OCI-LY1 (cell line): ENCODE measurements at regions not wholly inside any gene's neighbourhood (a gene's known extent, or its start where the extent isn't known, plus 50 kb on each side); places are given as distances from the start of the nearest gene placed in this dataset.
"Not testable (repeated sequence)": the region's sequence is repeated elsewhere in the genome, so short reads cannot be mapped to it uniquely, and the experiment has no call there.

Experiments
- H2AFZ ChIP-seq: fragments of 200-600 bp; sonication (generic), shearing (Covaris generic); 2 replicates; pipeline ENCODE4 v1.6.0; 2014; ENCODE audit warnings: antibody characterized with exemption, mild to moderate bottlenecking, low read length
- H3F3A ChIP-seq: fragments of 200-600 bp; sonication (generic), shearing (Covaris generic); 2 replicates; pipeline ENCODE4 v1.6.0; 2014; ENCODE audit warnings: mild to moderate bottlenecking, antibody characterized with exemption, low read length, moderate library complexity; ENCODE audit not compliant: insufficient read depth
- H3K27ac ChIP-seq: fragments of 200-600 bp; sonication (generic); 2 replicates; pipeline ENCODE4 v1.5.1; 2014; ENCODE audit warnings: low read length, mixed run types, mild to moderate bottlenecking, low read depth; ENCODE audit not compliant: poor library complexity, severe bottlenecking
- H3K27me3 ChIP-seq: fragments of 200-600 bp; sonication (generic); 2 replicates; pipeline ENCODE4 v1.6.0; 2014; ENCODE audit warnings: antibody characterized with exemption, mild to moderate bottlenecking, low read length, moderate library complexity; ENCODE audit not compliant: insufficient read depth
- H3K36me3 ChIP-seq: fragments of 200-600 bp; sonication (generic); 2 replicates; pipeline ENCODE4 v1.6.1; 2014; ENCODE audit warnings: mild to moderate bottlenecking, antibody characterized with exemption, low read length, moderate library complexity, mixed read lengths; ENCODE audit not compliant: insufficient read depth
- H3K4me1 ChIP-seq: fragments of 200-600 bp; sonication (generic); 2 replicates; pipeline ENCODE4 v1.5.1; 2014; ENCODE audit warnings: mild to moderate bottlenecking, low read length, moderate library complexity; ENCODE audit not compliant: insufficient read depth, severe bottlenecking
- H3K4me2 ChIP-seq: fragments of 200-600 bp; sonication (generic), shearing (Covaris generic); 2 replicates; pipeline ENCODE4 v1.6.1; 2014; ENCODE audit warnings: low read length
- H3K4me3 ChIP-seq: fragments of 200-600 bp; sonication (generic); 2 replicates; pipeline ENCODE4 v1.5.1; 2014; ENCODE audit warnings: low read length, low read depth, mild to moderate bottlenecking, mixed read lengths; ENCODE audit not compliant: poor library complexity, severe bottlenecking
- H3K79me2 ChIP-seq: fragments of 200-600 bp; shearing (Covaris generic); 2 replicates; pipeline ENCODE4 v1.6.1; 2016; ENCODE audit warnings: mixed run types, low read length, mixed read lengths; ENCODE audit not compliant: insufficient read depth
- H3K9ac ChIP-seq: fragments of 200-600 bp; sonication (generic), shearing (Covaris generic); 2 replicates; pipeline ENCODE4 v1.6.1; 2014; ENCODE audit warnings: mild to moderate bottlenecking, low read length, mixed read lengths
- H3K9me2 ChIP-seq: fragments of 200-600 bp; sonication (generic), shearing (Covaris generic); 2 replicates; pipeline ENCODE4 v1.6.1; 2014; ENCODE audit warnings: low read depth, mild to moderate bottlenecking, low read length, mixed read lengths
- H3K9me3 ChIP-seq: fragments of 200-600 bp; shearing (Covaris generic); 2 replicates; pipeline ENCODE4 v1.6.1; 2014; ENCODE audit warnings: low read length, mixed read lengths
- H4K20me1 ChIP-seq: fragments of 200-600 bp; sonication (generic), shearing (Covaris generic); 2 replicates; pipeline ENCODE4 v1.6.0; 2016; ENCODE audit warnings: mild to moderate bottlenecking, low read length; ENCODE audit not compliant: insufficient read depth
- CTCF ChIP-seq: fragments of 200-600 bp; sonication (generic), shearing (Covaris generic); IDR thresholded peaks from 2 replicates; pipeline ENCODE4 v1.5.1; 2017; ENCODE audit warnings: mild to moderate bottlenecking, antibody characterized with exemption, low read length, moderate library complexity, mixed read lengths
- EZH2 ChIP-seq: fragments of 200-600 bp; sonication (generic), shearing (Covaris generic); IDR thresholded peaks from 2 replicates; pipeline ENCODE4 v1.8.0; 2017; ENCODE audit warnings: borderline replicate concordance, mixed run types, mild to moderate bottlenecking, antibody characterized with exemption, low read length, moderate library complexity, mixed read lengths

GRCh38 chrX:76538860-76539259, 111.3 kb downstream of the MAGEE1 start:
- no peaks in the 10 kb centered on the region for H3K27me3 ChIP-seq
- H3K36me3 ChIP-seq = no peaks in the 10 kb centered on the region
- no peak overlapping the region for H3K4me2 ChIP-seq
- TF ChIP-seq EZH2 (no peak), CTCF (no peak; the same call in 1 of the 2 replicates)
- H3K4me1 ChIP-seq = no peaks in the 10 kb centered on the region
- H4K20me1 ChIP-seq = no peaks in the 10 kb centered on the region
- H3K9me3 ChIP-seq = no peaks in the 10 kb centered on the region
- H3K27ac ChIP-seq = no peak overlapping the region
- no peak overlapping the region for H3K9ac ChIP-seq
- H3K79me2 ChIP-seq = no peaks in the 10 kb centered on the region
- no peaks in the 10 kb centered on the region for H3K9me2 ChIP-seq
- no peaks in the 10 kb centered on the region for H3F3A ChIP-seq
- no peak overlapping the region for H2AFZ ChIP-seq
- no peak overlapping the region for H3K4me3 ChIP-seq

- not testable (repeated sequence) for H3K4me3 ChIP-seq, H3F3A ChIP-seq, H3K27me3 ChIP-seq, H4K20me1 ChIP-seq, H2AFZ ChIP-seq, H3K9ac ChIP-seq, H3K79me2 ChIP-seq, H3K4me2 ChIP-seq, H3K9me2 ChIP-seq, H3K27ac ChIP-seq, H3K9me3 ChIP-seq, H3K36me3 ChIP-seq, H3K4me1 ChIP-seq
Measured at GRCh38 chrX:76543381-76543780, 115.9 kb downstream of the MAGEE1 start.

GRCh38 chrX:76550016-76550415, 122.5 kb downstream of the MAGEE1 start:
- H3K36me3 ChIP-seq = no peaks in the 10 kb centered on the region
- H3K27ac ChIP-seq = no peak overlapping the region
- H2AFZ ChIP-seq = no peak overlapping the region
- no peaks in the 10 kb centered on the region for H3K27me3 ChIP-seq
- no peaks in the 10 kb centered on the region for H3K4me1 ChIP-seq
- H4K20me1 ChIP-seq = no peaks in the 10 kb centered on the region
- H3K79me2 ChIP-seq = no peaks in the 10 kb centered on the region
- no peak overlapping the region for H3K4me2 ChIP-seq
- no peaks in the 10 kb centered on the region for H3K9me3 ChIP-seq
- no peaks in the 10 kb centered on the region for H3K9me2 ChIP-seq
- H3F3A ChIP-seq = no peaks in the 10 kb centered on the region
- no peak overlapping the region for H3K4me3 ChIP-seq
- TF ChIP-seq CTCF (no peak), EZH2 (no peak)
- no peak overlapping the region for H3K9ac ChIP-seq

- H3F3A ChIP-seq = no peaks in the 10 kb centered on the region
- TF ChIP-seq CTCF = no peak
- TF ChIP-seq EZH2 = no peak
Measured at GRCh38 chrX:76555269-76555668, 127.8 kb downstream of the MAGEE1 start.

More at GRCh38 chrX:76555269-76555668, 127.8 kb downstream of the MAGEE1 start:
- H3K36me3 ChIP-seq = no peaks in the 10 kb centered on the region
- H3K9me3 ChIP-seq = no peaks in the 10 kb centered on the region
- H3K4me1 ChIP-seq = no peaks in the 10 kb centered on the region
- H4K20me1 ChIP-seq = no peaks in the 10 kb centered on the region
- no peak overlapping the region for H3K27ac ChIP-seq
- no peak overlapping the region for H3K4me2 ChIP-seq
- H3K9ac ChIP-seq = no peak overlapping the region
- no peaks in the 10 kb centered on the region for H3K27me3 ChIP-seq
- H3K4me3 ChIP-seq = no peak overlapping the region
- H3K79me2 ChIP-seq = no peaks in the 10 kb centered on the region
- no peak overlapping the region for H2AFZ ChIP-seq
- no peaks in the 10 kb centered on the region for H3K9me2 ChIP-seq
